Activated naive CD4-positive, alpha-beta T cell treated with anti-CD3 and anti-CD28 coated beads, Interleukin-2, amount 50 U/mL, for 72 hours (primary cell): ENCODE measurements at regions not wholly inside any gene's neighbourhood (a gene's known extent, or its start where the extent isn't known, plus 50 kb on each side); places are given as distances from the start of the nearest gene placed in this dataset.

Experiments used
- ATAC-seq, 2 donors: fragments of 150-1000 bp; cut with Tn5 transposase; 2 replicates each; pipeline ENCODE4 v1.10.0; 2021; ENCODE audit warnings: mild to moderate bottlenecking in 2 of 2, moderate library complexity in 2 of 2
- DNase-seq, 2 donors: peaks; one replicate each; pipeline ENCODE4 v3.0.0; 2021 to 2022; ENCODE audit warnings: low spot score in 2 of 2
- H3K27ac Mint-ChIP-seq, 2 donors: one replicate each; pipeline ENCODE4 v1.8.0; 2022; ENCODE audit warnings: mild to moderate bottlenecking in 2 of 2, mixed read lengths in 2 of 2
- H3K36me3 Mint-ChIP-seq, 2 donors: one replicate each; pipeline ENCODE4 v1.8.0; 2022; ENCODE audit warnings: mixed read lengths in 2 of 2
- H3K9me3 Mint-ChIP-seq, 2 donors: one replicate each; pipeline ENCODE4 v1.8.0; 2022; ENCODE audit warnings: mixed read lengths in 2 of 2

DNA sequence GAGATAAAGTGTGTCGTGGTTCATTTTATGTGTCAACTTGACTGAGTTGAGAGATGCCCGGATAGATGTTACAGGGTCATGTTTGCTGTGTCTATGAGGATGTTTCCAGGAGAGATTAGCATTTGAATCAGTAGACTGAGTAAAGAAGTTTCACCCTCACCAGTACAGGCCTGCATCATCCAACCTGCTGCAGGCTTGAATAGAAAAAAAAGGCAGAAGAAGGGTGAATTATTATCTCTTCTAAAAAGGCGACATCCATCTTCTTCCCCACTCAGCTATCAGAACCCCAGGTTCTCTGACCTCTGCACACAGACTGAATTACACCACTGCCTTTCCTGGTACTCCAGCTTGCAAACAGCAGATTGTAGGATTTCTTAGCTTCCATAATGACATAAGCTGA is 1293.7 kb upstream of the FLRT2 start:
- ATAC-seq (no peak), DNase-seq (no peak)
- Mint-ChIP-seq H3K9me3 (peaks cover 19 to 29% of the 10 kb centered on the region in 2 donors), H3K36me3 (no peaks in the 10 kb centered on the region), H3K27ac (no peak overlapping the region)

DNA sequence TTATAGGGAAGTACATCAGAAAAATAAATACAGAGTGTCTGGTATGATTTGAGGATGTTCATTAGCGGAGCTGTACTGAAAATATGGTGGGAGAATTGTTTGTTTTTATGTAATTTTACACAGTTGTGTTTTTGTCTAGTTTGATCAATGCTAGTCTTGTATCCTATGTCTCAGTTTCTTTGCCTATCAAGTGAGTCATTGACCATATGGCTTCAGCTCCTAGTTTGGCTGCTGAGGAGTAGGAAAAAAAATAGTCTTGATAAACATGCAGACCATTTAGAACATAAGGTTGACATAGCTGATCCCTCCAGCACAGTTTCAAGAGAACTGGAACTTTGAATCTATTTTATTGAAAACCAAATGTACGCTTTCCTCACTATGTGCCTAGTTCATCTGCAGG is 1292.1 kb upstream of the FLRT2 start:
- Mint-ChIP-seq H3K36me3 (no peaks in the 10 kb centered on the region), H3K9me3 (peaks cover 14 to 31% of the 10 kb centered on the region in 2 donors), H3K27ac (no peak overlapping the region)
- no peak for DNase-seq
- no peak for ATAC-seq

DNA sequence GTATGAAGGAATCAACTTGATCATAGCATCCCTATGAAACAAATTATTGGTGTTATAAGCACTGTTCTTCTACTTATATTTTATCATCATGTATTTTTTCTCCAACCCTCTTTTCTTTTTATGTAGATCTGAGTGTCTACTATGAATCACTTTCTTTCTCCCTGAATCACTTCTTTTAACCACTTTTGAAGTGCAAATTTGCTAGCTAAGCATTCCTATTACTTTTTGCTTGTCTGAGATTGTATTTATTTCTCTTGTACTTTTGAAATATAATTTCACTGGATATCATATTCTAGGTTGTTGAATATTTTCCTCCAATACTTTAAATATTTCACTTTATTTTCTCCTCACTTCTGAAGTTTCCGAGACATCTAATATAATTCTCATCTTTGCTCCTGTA is 1282.3 kb upstream of the FLRT2 start:
- Mint-ChIP-seq H3K36me3 (peaks cover 0 to 11% of the 10 kb centered on the region in 2 donors), H3K9me3 (peaks cover 16 to 23% of the 10 kb centered on the region in 2 donors), H3K27ac (no peak overlapping the region)
- no peak for ATAC-seq
- no peak for DNase-seq

DNA sequence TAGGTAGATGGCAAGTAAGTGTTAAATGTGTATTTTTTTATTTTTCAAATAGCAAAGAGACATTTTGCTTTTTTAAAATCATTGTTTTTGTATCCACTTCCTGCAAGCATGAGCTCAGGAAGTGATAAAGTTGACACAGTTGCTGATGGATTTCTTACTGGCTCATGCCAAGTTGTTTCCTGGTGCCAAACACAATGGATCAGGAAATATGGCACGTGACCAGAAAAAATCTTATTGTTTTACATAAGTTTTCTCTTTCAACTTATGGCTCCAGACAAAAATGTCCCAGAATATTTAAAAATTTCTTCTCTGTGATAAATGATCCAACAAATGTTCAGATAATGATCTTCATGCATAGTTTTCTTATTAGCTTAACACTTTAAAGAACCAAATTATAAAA is 1279.1 kb upstream of the FLRT2 start:
- Mint-ChIP-seq H3K36me3 (no peaks in the 10 kb centered on the region), H3K27ac (no peak overlapping the region), H3K9me3 (peaks cover 14 to 18% of the 10 kb centered on the region in 2 donors)
- no peak for ATAC-seq
- no peak for DNase-seq

DNA sequence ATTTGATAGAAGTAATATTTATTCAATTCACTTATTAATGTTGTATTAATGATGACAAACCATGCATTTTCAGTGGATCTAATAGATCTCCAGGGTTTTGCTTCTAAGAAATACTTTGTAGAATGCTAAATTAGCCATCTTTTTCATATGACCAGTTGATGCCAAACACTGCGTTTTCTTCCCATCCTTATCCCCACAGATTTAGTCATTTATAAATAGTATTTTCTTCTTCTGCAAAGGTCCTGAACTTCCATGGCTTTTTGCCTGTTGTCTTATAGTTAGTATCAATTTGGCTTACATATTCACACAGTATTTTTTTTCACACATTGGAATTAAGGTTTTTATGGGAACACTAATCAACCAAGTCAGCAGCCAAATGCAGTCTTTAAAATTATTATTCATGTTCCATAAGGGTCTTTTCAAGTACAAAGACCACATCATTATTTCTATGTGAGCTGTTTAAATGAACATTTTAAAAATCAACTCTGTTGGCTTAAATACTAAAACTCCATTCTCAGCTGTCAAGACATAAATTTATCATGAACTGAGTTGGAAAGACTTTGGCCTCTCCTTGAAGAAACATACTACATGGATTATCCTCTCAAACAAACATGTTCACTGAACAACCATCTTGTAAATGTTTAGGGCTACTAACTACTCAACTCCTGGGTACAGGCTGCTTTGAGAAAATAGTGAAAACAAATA is 1278.4 kb upstream of the FLRT2 start:
- no peak for ATAC-seq
- Mint-ChIP-seq H3K27ac (no peak overlapping the region), H3K9me3 (peaks cover 14 to 18% of the 10 kb centered on the region in 2 donors), H3K36me3 (no peaks in the 10 kb centered on the region)
- no peak for DNase-seq

DNA sequence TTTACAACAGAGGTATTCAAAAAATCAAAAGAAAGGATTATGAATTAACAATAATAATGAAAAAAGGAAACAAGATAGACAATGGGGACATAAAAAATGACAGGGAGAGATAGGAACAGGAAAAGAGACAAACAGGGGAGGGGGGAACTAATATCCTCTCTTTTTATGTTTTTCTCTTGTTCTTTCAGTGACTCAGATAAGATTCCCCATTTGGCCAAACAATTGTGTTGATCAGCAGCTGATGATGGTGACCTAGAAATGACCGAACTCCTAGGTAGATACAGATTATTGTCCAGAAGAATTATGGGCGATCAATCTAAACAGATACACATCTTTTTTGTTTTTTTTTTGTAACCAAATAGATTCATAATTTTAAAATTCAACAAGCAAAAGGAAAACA is 1277.2 kb upstream of the FLRT2 start:
- DNase-seq (no peak), ATAC-seq (no peak)
- Mint-ChIP-seq H3K9me3 (peaks cover 10 to 15% of the 10 kb centered on the region in 2 donors), H3K27ac (no peak overlapping the region), H3K36me3 (no peaks in the 10 kb centered on the region)

DNA sequence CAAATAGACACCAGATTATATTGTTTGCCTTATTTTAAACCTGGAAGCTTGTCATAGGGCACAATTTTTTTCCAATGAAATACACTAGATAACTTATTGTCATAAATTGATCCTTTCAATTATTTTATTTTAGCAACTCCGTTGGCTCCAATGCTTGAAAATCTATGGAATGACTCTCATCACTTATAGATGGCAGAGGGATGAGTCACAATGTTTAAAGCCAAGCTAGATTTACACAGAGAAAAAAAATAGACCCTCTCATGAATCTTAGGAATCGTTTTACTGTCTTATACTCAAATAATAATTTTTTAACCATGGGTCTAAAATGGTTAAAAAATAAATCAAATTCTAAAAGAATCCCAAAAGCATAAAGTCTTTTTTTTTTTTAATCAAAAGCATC is 1276.6 kb upstream of the FLRT2 start:
- Mint-ChIP-seq H3K36me3 (no peaks in the 10 kb centered on the region), H3K9me3 (peaks cover 9 to 10% of the 10 kb centered on the region in 2 donors), H3K27ac (no peak overlapping the region)
- ATAC-seq: no peak
- no peak for DNase-seq

DNA sequence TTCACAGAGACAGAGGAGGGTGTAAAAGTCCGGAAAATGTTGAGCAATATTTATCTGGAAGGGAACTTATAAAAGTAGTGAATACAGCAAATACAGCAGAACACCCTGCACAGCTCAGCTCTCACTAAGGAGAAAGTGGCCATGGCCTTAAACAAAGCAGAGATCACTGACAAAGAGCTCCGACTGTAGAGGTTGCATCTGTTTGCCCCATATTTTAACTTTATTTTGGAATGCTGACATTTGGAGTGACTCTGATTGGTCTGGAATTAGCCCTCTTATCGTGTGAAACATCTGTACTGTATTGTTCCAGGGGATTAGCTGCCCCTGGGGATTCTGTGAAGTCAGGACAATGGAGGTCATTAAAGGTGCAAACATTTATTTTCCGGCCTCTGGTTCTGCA is 1275.7 kb upstream of the FLRT2 start:
- H3K27ac Mint-ChIP-seq: no peak overlapping the region
- H3K9me3 Mint-ChIP-seq: peaks cover 12 to 14% of the 10 kb centered on the region in 2 donors
- ATAC-seq (no peak), DNase-seq (no peak)
- H3K36me3 Mint-ChIP-seq: no peaks in the 10 kb centered on the region

DNA sequence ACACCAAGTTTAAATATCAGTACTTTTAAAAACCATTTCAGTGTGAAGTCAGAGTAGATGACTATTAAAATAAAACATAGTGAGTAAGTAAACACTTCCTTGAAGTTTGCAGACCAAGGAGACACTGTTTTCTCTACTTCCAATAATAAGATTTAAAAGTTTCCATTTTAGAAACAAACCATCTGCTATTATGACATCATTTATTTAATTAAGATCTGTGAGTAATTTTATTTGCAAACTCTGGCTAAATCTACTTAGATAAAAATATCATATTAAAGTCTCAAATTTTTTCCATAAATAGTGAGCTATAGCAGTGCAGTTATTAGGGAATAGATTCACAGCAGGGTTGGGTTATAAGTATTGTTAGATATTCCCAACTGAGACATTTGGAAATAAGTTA is 1267.0 kb upstream of the FLRT2 start:
- no peaks in the 10 kb centered on the region for H3K36me3 Mint-ChIP-seq
- ATAC-seq (no peak), DNase-seq (no peak)
- H3K9me3 Mint-ChIP-seq: peaks cover 4 to 8% of the 10 kb centered on the region in 2 donors
- H3K27ac Mint-ChIP-seq: no peak overlapping the region

DNA sequence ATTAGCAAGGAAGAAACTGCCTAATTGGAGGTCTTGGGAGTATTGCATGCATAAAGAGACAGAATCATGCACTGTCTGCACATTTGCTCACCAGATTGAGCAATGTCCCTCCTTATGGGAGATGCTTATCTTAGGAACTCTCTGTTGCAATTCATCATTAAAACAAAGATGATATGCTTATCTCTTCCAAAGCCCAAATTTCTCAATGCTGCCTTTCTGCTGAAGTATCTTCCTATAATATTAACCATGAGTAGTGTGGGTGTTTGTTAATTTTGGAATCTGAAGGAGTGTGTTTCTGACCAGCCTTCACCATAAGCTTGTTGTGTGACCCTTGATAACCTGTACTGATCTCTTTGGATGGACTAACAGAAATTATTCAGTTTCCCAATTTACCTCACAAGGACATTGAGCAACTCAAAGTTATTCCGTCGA is 1257.6 kb upstream of the FLRT2 start:
- Mint-ChIP-seq H3K27ac (no peak overlapping the region), H3K9me3 (peaks cover 10 to 15% of the 10 kb centered on the region in 2 donors), H3K36me3 (peaks cover 0 to 5% of the 10 kb centered on the region in 2 donors)
- ATAC-seq (no peak), DNase-seq (no peak)

DNA sequence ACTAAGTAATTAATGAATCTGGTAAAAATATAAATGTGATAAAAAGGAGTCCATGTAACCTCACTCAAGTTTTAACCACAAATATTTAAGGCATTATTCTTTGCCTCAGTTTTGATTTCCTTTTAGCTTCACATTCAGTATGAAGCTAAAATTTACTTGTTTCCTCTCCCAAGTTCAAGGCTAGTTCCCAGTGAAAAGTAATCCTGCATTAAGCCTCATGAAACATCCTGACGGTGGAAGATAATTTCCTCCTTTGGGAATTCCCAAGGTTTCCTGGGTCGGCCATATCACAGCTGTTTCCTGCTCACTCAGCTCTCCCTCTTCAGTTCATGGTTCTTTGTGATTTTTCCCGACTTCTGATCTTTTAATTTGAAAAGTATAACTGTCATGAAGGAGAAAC is 1256.8 kb upstream of the FLRT2 start:
- Mint-ChIP-seq H3K36me3 (peaks cover 0 to 5% of the 10 kb centered on the region in 2 donors), H3K27ac (no peak overlapping the region), H3K9me3 (peaks cover 10 to 15% of the 10 kb centered on the region in 2 donors)
- ATAC-seq: no peak
- DNase-seq: no peak

DNA sequence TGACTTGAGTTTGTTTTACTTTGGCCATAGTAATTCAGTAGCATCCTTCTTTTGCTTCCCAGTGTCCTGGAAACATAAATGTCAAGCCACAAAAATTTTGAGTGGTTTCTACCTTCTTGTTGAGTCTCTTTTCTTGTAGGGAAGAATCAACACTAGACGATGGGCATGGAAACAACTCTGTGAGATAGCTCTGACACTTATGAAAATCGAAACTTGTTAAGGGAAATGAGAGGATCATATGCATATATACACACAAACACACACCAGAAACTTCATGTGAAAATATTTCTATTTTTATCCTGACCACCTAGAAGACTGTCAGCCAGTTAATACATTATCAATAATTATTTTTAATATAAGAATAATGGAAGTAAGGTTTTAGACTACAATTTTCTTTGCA is 1247.3 kb upstream of the FLRT2 start:
- Mint-ChIP-seq H3K27ac (no peak overlapping the region), H3K9me3 (peaks cover 3 to 8% of the 10 kb centered on the region in 2 donors), H3K36me3 (no peaks in the 10 kb centered on the region)
- ATAC-seq (no peak), DNase-seq (no peak)

DNA sequence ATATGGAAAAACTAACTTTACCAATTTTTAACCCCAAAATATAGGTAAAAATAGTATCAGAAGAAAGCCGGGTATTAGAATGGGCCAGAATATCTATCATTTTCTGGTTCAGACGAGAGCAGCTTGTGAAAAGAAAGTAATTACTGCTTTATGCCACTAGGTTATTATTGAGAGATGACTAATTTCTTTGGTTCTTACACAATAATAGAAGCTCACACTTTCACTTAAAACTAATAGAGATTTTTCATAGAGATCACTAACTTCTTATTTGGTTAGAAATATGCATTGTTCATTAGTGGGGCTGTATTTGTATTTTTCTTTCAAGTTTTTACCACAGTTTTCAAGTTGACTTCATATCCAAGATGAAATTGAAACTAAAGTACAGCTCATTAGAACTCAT is 1241.2 kb upstream of the FLRT2 start:
- DNase-seq (no peak), ATAC-seq (no peak)
- no peak overlapping the region for H3K27ac Mint-ChIP-seq
- no peaks in the 10 kb centered on the region for H3K36me3 Mint-ChIP-seq
- peaks cover 11 to 22% of the 10 kb centered on the region in 2 donors for H3K9me3 Mint-ChIP-seq

DNA sequence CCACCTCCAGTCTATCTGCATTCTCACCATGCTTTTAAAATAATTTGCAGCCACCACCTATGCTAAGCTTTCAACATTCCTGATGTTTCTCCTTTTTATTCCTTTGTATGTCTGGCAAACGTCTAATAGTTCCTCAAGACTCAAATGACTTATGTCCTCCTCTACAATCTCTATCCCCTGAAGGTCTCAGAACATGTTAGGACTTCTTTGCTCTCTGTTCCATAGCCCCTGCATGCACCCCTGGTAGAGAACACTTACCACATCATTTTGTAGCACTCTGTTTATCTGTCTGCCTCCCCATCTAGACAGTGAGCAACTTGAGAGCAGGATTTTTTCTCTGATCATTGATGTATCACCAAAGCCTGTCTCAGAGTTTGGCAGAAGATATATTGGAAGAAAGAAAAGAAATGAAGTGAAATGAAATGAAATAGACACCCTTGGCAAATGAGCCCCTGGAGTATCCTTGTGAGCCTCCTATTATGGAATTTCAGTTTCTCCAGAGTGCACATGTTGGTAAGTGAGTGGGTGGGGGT is 1231.2 kb upstream of the FLRT2 start:
- H3K9me3 Mint-ChIP-seq: peaks cover 0 to 10% of the 10 kb centered on the region in 2 donors
- no peak overlapping the region for H3K27ac Mint-ChIP-seq
- DNase-seq (no peak), ATAC-seq (no peak)
- no peaks in the 10 kb centered on the region for H3K36me3 Mint-ChIP-seq

DNA sequence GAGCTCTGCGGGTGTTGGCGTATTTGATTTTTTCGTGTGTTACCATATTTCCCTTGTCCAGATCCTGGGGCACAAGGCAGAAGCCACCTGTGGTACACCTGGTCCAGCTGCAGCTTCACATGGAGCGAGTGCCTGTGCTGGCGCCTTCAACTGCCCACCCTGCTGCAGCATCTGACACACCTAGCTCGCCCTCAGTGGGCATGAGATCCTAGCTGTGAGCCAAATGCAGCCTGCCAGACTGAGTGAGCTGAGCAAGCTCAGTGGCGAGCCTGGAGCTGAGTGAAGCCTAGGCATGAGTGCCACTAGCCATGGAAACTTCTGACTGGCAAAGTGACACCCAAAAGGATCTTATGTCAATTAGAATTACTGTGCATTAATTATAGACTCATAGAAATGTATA is 1226.8 kb upstream of the FLRT2 start:
- no peak for DNase-seq
- ATAC-seq: no peak
- Mint-ChIP-seq H3K27ac (no peak overlapping the region), H3K9me3 (peaks cover 13 to 18% of the 10 kb centered on the region in 2 donors), H3K36me3 (peaks cover 0 to 5% of the 10 kb centered on the region in 2 donors)

DNA sequence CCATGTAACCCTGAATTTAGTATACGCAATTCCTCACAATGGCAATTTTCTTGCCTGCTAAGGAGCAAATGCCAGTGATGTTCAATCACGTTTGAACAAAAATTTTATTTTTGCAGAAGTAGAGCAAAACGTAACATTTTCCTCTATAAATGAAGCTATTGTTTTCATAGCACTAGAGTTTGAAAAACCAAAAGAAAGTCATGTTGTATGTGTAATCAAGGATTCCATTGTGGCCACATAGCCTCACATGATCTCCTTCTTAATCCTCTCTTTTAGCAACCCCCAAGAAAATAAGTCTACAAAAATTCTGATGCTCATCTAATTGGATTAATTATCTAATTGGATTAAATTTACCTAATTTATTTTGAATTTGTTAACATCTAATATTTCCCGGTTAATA is 1217.4 kb upstream of the FLRT2 start:
- peaks cover 6% of the 10 kb centered on the region in 2 donors for H3K36me3 Mint-ChIP-seq
- ATAC-seq (no peak), DNase-seq (no peak)
- no peak overlapping the region for H3K27ac Mint-ChIP-seq
- peaks cover 11 to 34% of the 10 kb centered on the region in 2 donors for H3K9me3 Mint-ChIP-seq

DNA sequence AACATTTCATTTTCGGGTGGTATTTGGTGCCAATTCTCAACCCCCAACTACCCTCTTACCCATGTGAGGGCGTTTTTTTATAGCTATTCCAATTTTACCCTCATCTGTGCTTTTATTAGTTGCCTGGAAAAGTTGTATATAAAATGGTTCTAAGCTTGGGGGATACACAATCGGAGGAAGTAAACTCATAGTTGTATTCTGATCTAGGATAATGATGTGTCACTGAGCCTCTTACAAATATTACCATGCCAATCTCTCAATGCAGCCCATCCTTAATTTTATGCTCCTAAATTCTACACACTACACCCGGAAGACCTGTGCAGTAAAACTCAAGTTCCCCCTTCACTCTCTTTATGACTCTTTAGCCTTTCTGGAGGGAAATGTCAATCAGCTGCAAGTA is 1206.5 kb upstream of the FLRT2 start:
- H3K9me3 Mint-ChIP-seq: peaks cover 11 to 24% of the 10 kb centered on the region in 2 donors
- ATAC-seq (no peak), DNase-seq (no peak)
- H3K36me3 Mint-ChIP-seq: peaks cover 0 to under 1% of the 10 kb centered on the region in 2 donors
- H3K27ac Mint-ChIP-seq: no peak overlapping the region

DNA sequence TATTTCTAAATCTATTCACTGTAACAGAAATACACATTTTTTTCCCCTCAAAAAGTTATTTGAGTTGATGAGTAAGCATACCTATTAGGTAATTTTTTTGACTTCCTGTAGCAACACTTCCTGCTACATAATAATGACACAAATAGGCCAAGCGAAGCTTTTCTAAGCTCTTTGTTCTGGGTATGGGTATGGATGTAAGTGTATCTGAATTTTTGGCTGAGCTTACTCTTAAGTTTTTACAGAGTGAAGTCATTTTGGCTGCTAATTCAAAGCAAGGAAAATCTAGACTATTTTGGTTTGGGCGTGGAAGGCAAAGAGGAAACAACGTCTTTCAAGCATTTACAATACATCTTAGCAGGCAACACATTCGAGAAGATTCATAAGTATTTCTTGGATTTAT is 1206.0 kb upstream of the FLRT2 start:
- ATAC-seq: no peak

More for the DNA sequence above, 1206.0 kb upstream of the FLRT2 start:
- no peak for DNase-seq
- peaks cover 0 to 6% of the 10 kb centered on the region in 2 donors for H3K36me3 Mint-ChIP-seq
- H3K27ac Mint-ChIP-seq: no peak overlapping the region
- peaks cover 16 to 24% of the 10 kb centered on the region in 2 donors for H3K9me3 Mint-ChIP-seq
